ENCODE measurements at regions not wholly inside any gene's neighbourhood (a gene's known extent, or its start where the extent isn't known, plus 50 kb on each side); places are given as distances from the start of the nearest gene placed in this dataset.
"Not testable (repeated sequence)": the region's sequence is repeated elsewhere in the genome, so short reads cannot be mapped to it uniquely, and the experiment has no call there.

DNA sequence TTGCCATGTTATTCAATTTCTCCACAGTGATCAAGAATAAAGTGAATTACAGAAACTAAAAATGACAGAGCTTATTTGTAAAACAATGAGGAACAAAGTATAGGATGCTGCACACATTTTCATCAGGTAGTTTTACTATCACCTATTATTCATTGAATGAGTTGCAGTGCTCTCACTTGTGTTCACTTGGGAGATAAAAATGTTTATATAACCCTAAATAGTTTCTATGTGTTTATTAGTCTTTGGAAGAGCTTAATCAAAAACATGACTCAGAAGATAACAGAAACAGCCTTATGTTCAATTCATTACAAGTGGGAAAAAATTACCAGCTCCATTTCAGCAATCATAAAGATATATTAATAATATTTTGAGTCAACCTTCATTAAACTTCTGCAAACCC lies 796.2 kb downstream of the SLITRK1 start:
- POLR2A ChIA-PET = interaction anchor here (0.5 kb wide), 1 partner anchor 898 kb away, joined by 3 read pairs; no protein-coding TSS in a partner anchor
- Histone ChIP-seq H3K79me2 (ENCODE audit: insufficient read depth, low read depth, low read length) (no peaks in the 10 kb centered on the region), H4K20me1 (ENCODE audit: insufficient read depth, low read length) (no peaks in the 10 kb centered on the region), H3K9me2 (ENCODE audit: insufficient read depth, low read length) (no peaks in the 10 kb centered on the region), H3K27ac (ENCODE audit: low read depth, low read length, poor library complexity, severe bottlenecking) (no peak overlapping the region), H3K9me3 (ENCODE audit: low read length) (0 out of 2 replicates have a peak, but pooled peaks cover 7% of the 10 kb centered on the region), H3K36me3 (ENCODE audit: insufficient read depth, low read length) (no peaks in the 10 kb centered on the region), H3K4me3 (ENCODE audit: low read depth, low read length, poor library complexity, severe bottlenecking) (no peak overlapping the region), H2AFZ (ENCODE audit: low read length) (no peak overlapping the region), H3K4me1 (ENCODE audit: insufficient read depth, low read length, poor library complexity, severe bottlenecking) (no peaks in the 10 kb centered on the region), H3K4me2 (ENCODE audit: low read length) (no peak overlapping the region)
- CTCF ChIA-PET (ENCODE audit: unreplicated experiment) = no interaction called here
- no peak for TF ChIP-seq EZH2phosphoT487 (IDR thresholded peaks at IDR 0.05; ENCODE audit: borderline replicate concordance, low read depth, low read length)
- TF ChIP-seq, protein P1, sequence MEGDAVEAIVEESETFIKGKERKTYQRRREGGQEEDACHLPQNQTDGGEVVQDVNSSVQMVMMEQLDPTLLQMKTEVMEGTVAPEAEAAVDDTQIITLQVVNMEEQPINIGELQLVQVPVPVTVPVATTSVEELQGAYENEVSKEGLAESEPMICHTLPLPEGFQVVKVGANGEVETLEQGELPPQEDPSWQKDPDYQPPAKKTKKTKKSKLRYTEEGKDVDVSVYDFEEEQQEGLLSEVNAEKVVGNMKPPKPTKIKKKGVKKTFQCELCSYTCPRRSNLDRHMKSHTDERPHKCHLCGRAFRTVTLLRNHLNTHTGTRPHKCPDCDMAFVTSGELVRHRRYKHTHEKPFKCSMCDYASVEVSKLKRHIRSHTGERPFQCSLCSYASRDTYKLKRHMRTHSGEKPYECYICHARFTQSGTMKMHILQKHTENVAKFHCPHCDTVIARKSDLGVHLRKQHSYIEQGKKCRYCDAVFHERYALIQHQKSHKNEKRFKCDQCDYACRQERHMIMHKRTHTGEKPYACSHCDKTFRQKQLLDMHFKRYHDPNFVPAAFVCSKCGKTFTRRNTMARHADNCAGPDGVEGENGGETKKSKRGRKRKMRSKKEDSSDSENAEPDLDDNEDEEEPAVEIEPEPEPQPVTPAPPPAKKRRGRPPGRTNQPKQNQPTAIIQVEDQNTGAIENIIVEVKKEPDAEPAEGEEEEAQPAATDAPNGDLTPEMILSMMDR (conservative IDR thresholded peaks at IDR 0.05; ENCODE audit: low read length) = no peak
- intact Hi-C loops (cut with micrococcal nuclease; ENCODE audit: unreplicated experiment) = no loop called here
- DNase-seq (ENCODE audit: low spot score) = no peak
- BruUV-seq (replicated peaks) = no TSS peak

DNA sequence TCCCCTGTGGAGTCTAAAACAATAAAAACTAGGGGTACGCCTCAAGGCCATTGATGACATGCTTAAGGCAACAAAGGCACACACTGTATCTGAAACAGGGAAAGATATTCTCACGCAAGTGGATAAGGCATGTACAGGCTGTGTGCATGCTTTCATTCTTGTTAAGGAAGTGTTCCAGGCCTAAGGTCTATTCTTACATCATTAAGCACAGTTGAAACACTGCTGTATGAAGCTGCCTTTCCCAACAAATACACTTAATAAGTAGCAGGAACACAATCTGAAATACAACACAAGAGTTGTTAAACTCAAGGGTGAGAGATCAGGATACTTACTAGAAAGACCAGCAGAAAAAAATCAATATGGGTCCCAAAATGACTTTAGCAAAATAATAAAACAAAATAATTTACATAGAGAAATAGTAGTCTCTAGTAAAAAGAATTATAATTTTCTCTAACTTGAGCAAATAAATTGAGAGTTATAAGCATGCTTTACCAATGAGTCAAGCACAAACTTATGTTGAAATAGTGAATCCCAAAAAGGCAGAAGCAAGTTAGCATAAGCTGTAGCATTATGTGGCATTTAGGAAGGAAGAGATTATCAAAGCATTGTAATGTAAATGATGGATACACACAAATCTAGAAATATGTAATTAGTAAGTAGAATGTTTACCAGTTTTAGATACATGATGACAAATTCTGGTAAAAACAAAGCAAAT lies 796.9 kb downstream of the SLITRK1 start:
- no peaks in the 10 kb centered on the region for H3K36me3 ChIP-seq (ENCODE audit: insufficient read depth, low read length)
- DNase-seq (ENCODE audit: low spot score) = no peak
- H3K9me3 ChIP-seq (ENCODE audit: low read length) = no peaks in the 10 kb centered on the region
- no peaks in the 10 kb centered on the region for H3K79me2 ChIP-seq (ENCODE audit: insufficient read depth, low read depth, low read length)
- no peaks in the 10 kb centered on the region for H3K4me1 ChIP-seq (ENCODE audit: insufficient read depth, low read length, poor library complexity, severe bottlenecking)
- ChIA-PET POLR2A (interaction anchor here (0.5 kb wide), 1 partner anchor 897 kb away, joined by 3 read pairs; no protein-coding TSS in a partner anchor), CTCF (ENCODE audit: unreplicated experiment) (no interaction called here)
- no peak overlapping the region for H3K4me3 ChIP-seq (ENCODE audit: low read depth, low read length, poor library complexity, severe bottlenecking)
- no peaks in the 10 kb centered on the region for H4K20me1 ChIP-seq (ENCODE audit: insufficient read depth, low read length)
- BruUV-seq (replicated peaks) = no TSS peak
- H3K4me2 ChIP-seq (ENCODE audit: low read length) = no peak overlapping the region
- no peaks in the 10 kb centered on the region for H3K9me2 ChIP-seq (ENCODE audit: insufficient read depth, low read length)
- TF ChIP-seq, protein P1 (conservative IDR thresholded peaks at IDR 0.05; ENCODE audit: low read length) = no peak
- no peak for TF ChIP-seq EZH2phosphoT487 (IDR thresholded peaks at IDR 0.05; ENCODE audit: borderline replicate concordance, low read depth, low read length)
- no peak overlapping the region for H2AFZ ChIP-seq (ENCODE audit: low read length)
- intact Hi-C loops (cut with micrococcal nuclease; ENCODE audit: unreplicated experiment) = no loop called here
- H3K27ac ChIP-seq (ENCODE audit: low read depth, low read length, poor library complexity, severe bottlenecking) = no peak overlapping the region

DNA sequence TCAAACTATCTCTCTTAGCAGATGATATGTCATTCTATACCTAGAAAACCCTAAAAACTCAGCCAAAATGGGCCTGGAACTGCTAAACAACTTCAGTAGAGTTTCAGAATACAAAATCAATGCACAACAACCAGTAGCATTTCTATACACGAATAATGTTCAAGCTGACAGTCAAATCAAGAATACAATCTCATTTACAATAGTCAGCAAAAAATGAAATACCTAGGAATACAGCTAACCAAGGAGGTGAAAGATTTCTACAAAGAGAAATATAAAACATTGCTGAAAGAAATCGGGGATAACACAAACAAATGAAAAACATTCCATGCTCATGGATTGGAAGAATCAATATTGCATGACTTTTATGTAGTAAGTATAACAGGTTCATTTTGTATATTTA lies 804.8 kb downstream of the SLITRK1 start:
- intact Hi-C loops (cut with micrococcal nuclease; ENCODE audit: unreplicated experiment) = no loop called here
- Histone ChIP-seq H3K4me3 (ENCODE audit: low read depth, low read length, poor library complexity, severe bottlenecking) (no peak overlapping the region), H3K27ac (ENCODE audit: low read depth, low read length, poor library complexity, severe bottlenecking) (no peak overlapping the region), H3K4me1 (ENCODE audit: insufficient read depth, low read length, poor library complexity, severe bottlenecking) (no peaks in the 10 kb centered on the region), H3K9me3 (ENCODE audit: low read length) (no peaks in the 10 kb centered on the region), H3K9me2 (ENCODE audit: insufficient read depth, low read length) (no peaks in the 10 kb centered on the region), H3K4me2 (ENCODE audit: low read length) (no peak overlapping the region), H2AFZ (ENCODE audit: low read length) (no peak overlapping the region), H3K79me2 (ENCODE audit: insufficient read depth, low read depth, low read length) (no peaks in the 10 kb centered on the region), H3K36me3 (ENCODE audit: insufficient read depth, low read length) (no peaks in the 10 kb centered on the region), H4K20me1 (ENCODE audit: insufficient read depth, low read length) (no peaks in the 10 kb centered on the region)
- CTCF ChIA-PET (ENCODE audit: unreplicated experiment) = no interaction called here
- DNase-seq (ENCODE audit: low spot score) = no peak
- POLR2A ChIA-PET = no interaction called here
- no TSS peak for BruUV-seq (replicated peaks)
- TF ChIP-seq, protein P1 (conservative IDR thresholded peaks at IDR 0.05; ENCODE audit: low read length) = no peak
- TF ChIP-seq EZH2phosphoT487 (IDR thresholded peaks at IDR 0.05; ENCODE audit: borderline replicate concordance, low read depth, low read length) = no peak

DNA sequence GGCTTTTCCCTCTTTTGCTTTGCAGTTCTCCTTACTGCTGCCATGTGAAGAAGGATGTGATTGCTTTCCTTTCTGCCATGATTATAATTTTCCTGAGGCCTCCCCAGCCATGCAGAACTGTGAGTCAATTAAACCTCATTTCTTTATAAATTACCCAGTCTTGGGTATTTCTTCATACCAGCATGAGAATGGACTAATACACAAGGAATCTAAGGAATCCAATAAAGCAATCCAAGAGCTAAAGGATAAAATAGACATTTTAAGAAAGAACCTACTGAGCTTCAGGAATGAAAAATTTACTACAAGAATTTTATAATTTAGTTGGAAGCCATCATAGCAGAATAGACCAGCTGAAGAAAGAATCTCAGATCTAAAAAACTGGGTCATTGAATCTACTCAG lies 808.3 kb downstream of the SLITRK1 start:
- H3K4me1 ChIP-seq (ENCODE audit: insufficient read depth, low read length, poor library complexity, severe bottlenecking); H4K20me1 ChIP-seq (ENCODE audit: insufficient read depth, low read length); H3K9me3 ChIP-seq (ENCODE audit: low read length); H3K27ac ChIP-seq (ENCODE audit: low read depth, low read length, poor library complexity, severe bottlenecking); H3K79me2 ChIP-seq (ENCODE audit: insufficient read depth, low read depth, low read length); BruUV-seq (replicated peaks); POLR2A ChIA-PET; H3K36me3 ChIP-seq (ENCODE audit: insufficient read depth, low read length); intact Hi-C loops (cut with micrococcal nuclease; ENCODE audit: unreplicated experiment); H2AFZ ChIP-seq (ENCODE audit: low read length); H3K4me3 ChIP-seq (ENCODE audit: low read depth, low read length, poor library complexity, severe bottlenecking); DNase-seq (ENCODE audit: low spot score); H3K4me2 ChIP-seq (ENCODE audit: low read length); CTCF ChIA-PET (ENCODE audit: unreplicated experiment); H3K9me2 ChIP-seq (ENCODE audit: insufficient read depth, low read length): not testable (repeated sequence)
